ENCODE measurements at regions not wholly inside any gene's neighbourhood (a gene's known extent, or its start where the extent isn't known, plus 50 kb on each side); places are given as distances from the start of the nearest gene placed in this dataset.
A peak's percentile ranks its signal among the peaks of the same experiment; 100 is the strongest.
"Not testable (repeated sequence)": the region's sequence is repeated elsewhere in the genome, so short reads cannot be mapped to it uniquely, and the experiment has no call there.

- DNase-seq (ENCODE audit: low spot score), result no peak
Observed at GRCh38 chr6:10177704-10178103, 237.2 kb downstream of the TFAP2A start.

- DNase-seq (ENCODE audit: low spot score), result no peak
Observed at GRCh38 chr6:10175362-10175761, 239.5 kb downstream of the TFAP2A start.

GRCh38 chr6:10174761-10175160, 240.1 kb downstream of the TFAP2A start:
- DNase-seq (ENCODE audit: low spot score), result no peak

GRCh38 chr6:10174056-10174455, 240.8 kb downstream of the TFAP2A start:
- DNase-seq (ENCODE audit: low spot score), result no peak

GRCh38 chr6:10171706-10172105, 243.2 kb downstream of the TFAP2A start:
- DNase-seq (ENCODE audit: low spot score), result not testable (repeated sequence)

GRCh38 chr6:10170816-10171215, 244.1 kb downstream of the TFAP2A start:
- peak; percentile 84 for DNase-seq (ENCODE audit: low spot score)

GRCh38 chr6:10166031-10166430, 248.8 kb downstream of the TFAP2A start:
- DNase-seq (ENCODE audit: low spot score), result no peak

GRCh38 chr6:10163203-10163962, 251.5 kb downstream of the TFAP2A start:
- DNase-seq (ENCODE audit: low spot score), result no peak

GRCh38 chr6:10156875-10157274, 258.0 kb downstream of the TFAP2A start:
- DNase-seq (ENCODE audit: low spot score), result no peak

GRCh38 chr6:10154251-10154650, 260.6 kb downstream of the TFAP2A start:
- no peak for DNase-seq (ENCODE audit: low spot score)

GRCh38 chr6:10151144-10151915, 263.5 kb downstream of the TFAP2A start:
- no peak for DNase-seq (ENCODE audit: low spot score)

- DNase-seq (ENCODE audit: low spot score), result no peak
Observed at GRCh38 chr6:10149603-10150002, 265.3 kb downstream of the TFAP2A start.

- peak; percentile 39 for DNase-seq (ENCODE audit: low spot score)
Observed at GRCh38 chr6:10146715-10147451, 268.0 kb downstream of the TFAP2A start.

GRCh38 chr6:10144772-10145171, 270.1 kb downstream of the TFAP2A start:
- no peak for DNase-seq (ENCODE audit: low spot score)

GRCh38 chr6:10141746-10142443, 273.0 kb downstream of the TFAP2A start:
- DNase-seq (ENCODE audit: low spot score), result no peak

- DNase-seq (ENCODE audit: low spot score), result no peak
Observed at GRCh38 chr6:10140824-10141223, 274.1 kb downstream of the TFAP2A start.

- DNase-seq (ENCODE audit: low spot score), result no peak
Observed at GRCh38 chr6:10140136-10140535, 274.7 kb downstream of the TFAP2A start.

- DNase-seq (ENCODE audit: low spot score), result no peak
Observed at GRCh38 chr6:10138917-10139316, 276.0 kb downstream of the TFAP2A start.

- DNase-seq (ENCODE audit: low spot score), result no peak
Observed at GRCh38 chr6:10136636-10137035, 278.2 kb downstream of the TFAP2A start.

- not testable (repeated sequence) for DNase-seq (ENCODE audit: low spot score)
Observed at GRCh38 chr6:10134185-10134584, 280.7 kb downstream of the TFAP2A start.

GRCh38 chr6:10128721-10129120, 286.2 kb downstream of the TFAP2A start:
- DNase-seq (ENCODE audit: low spot score), result no peak

- no peak for DNase-seq (ENCODE audit: low spot score)
Observed at GRCh38 chr6:10122164-10122563, 292.7 kb downstream of the TFAP2A start.

Data from SW480 (cell line).